Tibial nerve (tissue), 4 donors: ENCODE measurements at regions not wholly inside any gene's neighbourhood (a gene's known extent, or its start where the extent isn't known, plus 50 kb on each side); places are given as distances from the start of the nearest gene placed in this dataset.

ENCODE experiments used
- EP300 ChIP-seq, 2 donors: sonication (generic); formaldehyde crosslinking; IDR thresholded peaks; one replicate each; pipeline ENCODE4 v1.6.1; 2017; ENCODE audit warnings: antibody characterized with exemption in 2 of 2, mild to moderate bottlenecking in 1 of 2
- POLR2A ChIP-seq, 2 donors: fragments of 450-650 bp; IDR thresholded peaks; one replicate each; pipeline ENCODE4 v1.6.1; 2017; ENCODE audit warnings: antibody characterized with exemption in 2 of 2, mild to moderate bottlenecking in 2 of 2, moderate library complexity in 2 of 2
- TF ChIP-seq, protein P1 (sequence below), 5 experiments: fragments of 200-600 bp in 3 of 5; fragments of 450-650 bp in 2 of 5; sonication (generic) in 3 of 5; IDR thresholded peaks; one replicate each; pipeline ENCODE4 v1.5.1; 2016 to 2019; ENCODE audit warnings: antibody characterized with exemption in 5 of 5, mild to moderate bottlenecking in 3 of 5, moderate library complexity in 2 of 5

DNA sequence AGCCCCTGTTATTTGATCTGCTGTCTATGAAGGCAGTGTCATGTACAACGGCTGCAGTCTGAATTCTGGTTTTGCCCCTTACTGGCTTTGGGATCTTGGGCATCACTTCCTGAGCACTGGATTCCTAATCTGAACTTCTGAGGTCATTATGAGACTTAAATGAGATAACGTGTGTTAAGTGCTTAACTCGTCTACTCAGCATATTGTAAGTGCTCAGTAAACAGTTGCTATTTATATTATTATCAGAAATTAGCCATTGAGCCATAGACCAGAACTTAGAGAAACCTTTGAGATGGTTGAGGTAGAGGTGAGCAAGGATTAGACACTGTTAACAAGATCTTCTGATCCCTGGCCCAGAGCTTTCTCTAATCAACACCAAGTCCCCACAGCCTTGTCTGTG lies 284.1 kb upstream of the ONECUT1 start:
- TF ChIP-seq, protein P1, sequence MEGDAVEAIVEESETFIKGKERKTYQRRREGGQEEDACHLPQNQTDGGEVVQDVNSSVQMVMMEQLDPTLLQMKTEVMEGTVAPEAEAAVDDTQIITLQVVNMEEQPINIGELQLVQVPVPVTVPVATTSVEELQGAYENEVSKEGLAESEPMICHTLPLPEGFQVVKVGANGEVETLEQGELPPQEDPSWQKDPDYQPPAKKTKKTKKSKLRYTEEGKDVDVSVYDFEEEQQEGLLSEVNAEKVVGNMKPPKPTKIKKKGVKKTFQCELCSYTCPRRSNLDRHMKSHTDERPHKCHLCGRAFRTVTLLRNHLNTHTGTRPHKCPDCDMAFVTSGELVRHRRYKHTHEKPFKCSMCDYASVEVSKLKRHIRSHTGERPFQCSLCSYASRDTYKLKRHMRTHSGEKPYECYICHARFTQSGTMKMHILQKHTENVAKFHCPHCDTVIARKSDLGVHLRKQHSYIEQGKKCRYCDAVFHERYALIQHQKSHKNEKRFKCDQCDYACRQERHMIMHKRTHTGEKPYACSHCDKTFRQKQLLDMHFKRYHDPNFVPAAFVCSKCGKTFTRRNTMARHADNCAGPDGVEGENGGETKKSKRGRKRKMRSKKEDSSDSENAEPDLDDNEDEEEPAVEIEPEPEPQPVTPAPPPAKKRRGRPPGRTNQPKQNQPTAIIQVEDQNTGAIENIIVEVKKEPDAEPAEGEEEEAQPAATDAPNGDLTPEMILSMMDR (IDR thresholded peaks at IDR 0.05): no peak
- TF ChIP-seq POLR2A (IDR thresholded peaks at IDR 0.05) (no peak), EP300 (IDR thresholded peaks at IDR 0.05) (no peak)
